ENCODE measurements at regions not wholly inside any gene's neighbourhood (a gene's known extent, or its start where the extent isn't known, plus 50 kb on each side); places are given as distances from the start of the nearest gene placed in this dataset.

DNA sequence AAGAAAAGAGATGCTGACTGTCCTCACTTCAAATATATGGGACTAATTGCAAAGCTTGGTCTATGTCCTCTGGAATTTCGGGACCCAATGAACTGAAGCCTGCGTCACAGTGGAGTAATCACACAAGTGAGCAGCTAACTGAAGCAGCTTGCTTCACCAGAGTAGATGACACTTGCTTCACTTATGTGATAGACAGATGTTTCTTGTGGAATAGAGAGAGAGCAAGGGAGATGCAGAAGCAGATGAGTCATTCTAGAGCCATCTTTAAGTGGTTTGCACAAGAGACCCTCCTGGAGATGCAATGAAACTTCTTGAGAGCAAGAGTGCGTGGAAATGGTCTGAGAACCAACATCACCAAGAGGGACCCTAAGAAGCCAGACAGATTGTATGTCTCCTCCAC is 1537.1 kb upstream of the FLRT2 start:
- TF ChIP-seq, protein P1, sequence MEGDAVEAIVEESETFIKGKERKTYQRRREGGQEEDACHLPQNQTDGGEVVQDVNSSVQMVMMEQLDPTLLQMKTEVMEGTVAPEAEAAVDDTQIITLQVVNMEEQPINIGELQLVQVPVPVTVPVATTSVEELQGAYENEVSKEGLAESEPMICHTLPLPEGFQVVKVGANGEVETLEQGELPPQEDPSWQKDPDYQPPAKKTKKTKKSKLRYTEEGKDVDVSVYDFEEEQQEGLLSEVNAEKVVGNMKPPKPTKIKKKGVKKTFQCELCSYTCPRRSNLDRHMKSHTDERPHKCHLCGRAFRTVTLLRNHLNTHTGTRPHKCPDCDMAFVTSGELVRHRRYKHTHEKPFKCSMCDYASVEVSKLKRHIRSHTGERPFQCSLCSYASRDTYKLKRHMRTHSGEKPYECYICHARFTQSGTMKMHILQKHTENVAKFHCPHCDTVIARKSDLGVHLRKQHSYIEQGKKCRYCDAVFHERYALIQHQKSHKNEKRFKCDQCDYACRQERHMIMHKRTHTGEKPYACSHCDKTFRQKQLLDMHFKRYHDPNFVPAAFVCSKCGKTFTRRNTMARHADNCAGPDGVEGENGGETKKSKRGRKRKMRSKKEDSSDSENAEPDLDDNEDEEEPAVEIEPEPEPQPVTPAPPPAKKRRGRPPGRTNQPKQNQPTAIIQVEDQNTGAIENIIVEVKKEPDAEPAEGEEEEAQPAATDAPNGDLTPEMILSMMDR (IDR thresholded peaks at IDR 0.05), result no peak
- no peak for TF ChIP-seq POLR2AphosphoS5 (IDR thresholded peaks at IDR 0.05; ENCODE audit: insufficient read depth in 1 of 2, low read depth in 1 of 2)

Data from vagina (tissue), 2 donors.